Endometrium (tissue), 2 donors: ENCODE measurements at regions not wholly inside any gene's neighbourhood (a gene's known extent, or its start where the extent isn't known, plus 50 kb on each side); places are given as distances from the start of the nearest gene placed in this dataset.

Experiments
- FAIRE-seq: peaks from 2 replicates; lab custom pipeline; 2012; peaks lifted over from hg19 to GRCh38; lab: Jason Lieb, UNC
- donor health status: control.
- donor health status: control.

GRCh38 chr5:110112348-110112747 lies 422.6 kb downstream of the MAN2A1 start:
- no peak for FAIRE-seq

- FAIRE-seq: no peak
Measured at GRCh38 chr5:110115503-110115902, 425.8 kb downstream of the MAN2A1 start.

- no peak for FAIRE-seq
Measured at GRCh38 chr5:110116539-110116938, 426.8 kb downstream of the MAN2A1 start.

GRCh38 chr5:110134963-110135935 lies 445.5 kb downstream of the MAN2A1 start:
- FAIRE-seq: no peak

- FAIRE-seq: no peak
Measured at GRCh38 chr5:110150199-110150598, 460.5 kb downstream of the MAN2A1 start.

GRCh38 chr5:110159202-110159601 lies 469.5 kb downstream of the MAN2A1 start:
- no peak for FAIRE-seq

GRCh38 chr5:110161162-110161561 lies 471.4 kb downstream of the MAN2A1 start:
- FAIRE-seq: no peak

GRCh38 chr5:110165366-110165765 lies 475.6 kb downstream of the MAN2A1 start:
- FAIRE-seq: no peak

- no peak for FAIRE-seq
Measured at GRCh38 chr5:110167384-110167783, 477.7 kb downstream of the MAN2A1 start.

- FAIRE-seq: no peak
Measured at GRCh38 chr5:110169461-110169860, 479.7 kb downstream of the MAN2A1 start.

- no peak for FAIRE-seq
Measured at GRCh38 chr5:110177729-110178128, 488.0 kb downstream of the MAN2A1 start.

- FAIRE-seq: no peak
Measured at GRCh38 chr5:110179321-110179720, 489.6 kb downstream of the MAN2A1 start.

GRCh38 chr5:110194191-110194590 lies 504.5 kb downstream of the MAN2A1 start:
- no peak for FAIRE-seq

- no peak for FAIRE-seq
Measured at GRCh38 chr5:110195288-110195687, 505.6 kb downstream of the MAN2A1 start.

GRCh38 chr5:110201791-110202190 lies 512.1 kb downstream of the MAN2A1 start:
- FAIRE-seq: no peak

GRCh38 chr5:110203661-110204060 lies 513.9 kb downstream of the MAN2A1 start:
- FAIRE-seq: no peak

GRCh38 chr5:110209401-110209800 lies 517.1 kb downstream of the TMEM232 start:
- no peak for FAIRE-seq

GRCh38 chr5:110218981-110219380 lies 507.5 kb downstream of the TMEM232 start:
- FAIRE-seq: no peak

GRCh38 chr5:110219769-110220168 lies 506.7 kb downstream of the TMEM232 start:
- no peak for FAIRE-seq

GRCh38 chr5:110221036-110221435 lies 505.4 kb downstream of the TMEM232 start:
- no peak for FAIRE-seq

GRCh38 chr5:110224050-110224449 lies 502.4 kb downstream of the TMEM232 start:
- no peak for FAIRE-seq

- FAIRE-seq: peak; percentile 57
Measured at GRCh38 chr5:110225949-110226348, 500.5 kb downstream of the TMEM232 start.

- no peak for FAIRE-seq
Measured at GRCh38 chr5:110239786-110240185, 486.7 kb downstream of the TMEM232 start.

GRCh38 chr5:110242950-110243349 lies 483.5 kb downstream of the TMEM232 start:
- FAIRE-seq: no peak
